Hepatic stellate cell (primary cell): ENCODE measurements at regions not wholly inside any gene's neighbourhood (a gene's known extent, or its start where the extent isn't known, plus 50 kb on each side); places are given as distances from the start of the nearest gene placed in this dataset.

Experiments used
- DNase-seq: peaks from one replicate; pipeline ENCODE4 v3.0.0; 2011; ENCODE audit warnings: low spot score

- DNase-seq: no peak
Observed at GRCh38 chr14:97402279-97402678, 605.1 kb downstream of the VRK1 start.

GRCh38 chr14:97407701-97408407 is 610.7 kb downstream of the VRK1 start:
- DNase-seq: no peak

- DNase-seq: no peak
Observed at GRCh38 chr14:97408503-97408902, 611.3 kb downstream of the VRK1 start.

GRCh38 chr14:97408937-97409815 is 612.0 kb downstream of the VRK1 start:
- no peak for DNase-seq

- DNase-seq: no peak
Observed at GRCh38 chr14:97410667-97411620, 613.8 kb downstream of the VRK1 start.

GRCh38 chr14:97411938-97412612 is 614.9 kb downstream of the VRK1 start:
- DNase-seq: no peak

GRCh38 chr14:97413022-97413539 is 615.9 kb downstream of the VRK1 start:
- DNase-seq: no peak

GRCh38 chr14:97413966-97414717 is 617.0 kb downstream of the VRK1 start:
- no peak for DNase-seq

GRCh38 chr14:97414718-97415098 is 617.5 kb downstream of the VRK1 start:
- no peak for DNase-seq

- DNase-seq: no peak
Observed at GRCh38 chr14:97415907-97416306, 618.7 kb downstream of the VRK1 start.

- no peak for DNase-seq
Observed at GRCh38 chr14:97416550-97416949, 619.4 kb downstream of the VRK1 start.

GRCh38 chr14:97417331-97417730 is 620.1 kb downstream of the VRK1 start:
- no peak for DNase-seq

- no peak for DNase-seq
Observed at GRCh38 chr14:97420211-97420610, 623.0 kb downstream of the VRK1 start.

GRCh38 chr14:97426776-97427175 is 629.6 kb downstream of the VRK1 start:
- DNase-seq: no peak

GRCh38 chr14:97428808-97429440 is 631.7 kb downstream of the VRK1 start:
- DNase-seq: no peak

GRCh38 chr14:97432586-97432985 is 635.4 kb downstream of the VRK1 start:
- DNase-seq: no peak

- no peak for DNase-seq
Observed at GRCh38 chr14:97441740-97442362, 644.7 kb downstream of the VRK1 start.

GRCh38 chr14:97442363-97442762 is 645.2 kb downstream of the VRK1 start:
- DNase-seq: no peak

- no peak for DNase-seq
Observed at GRCh38 chr14:97443412-97443811, 646.2 kb downstream of the VRK1 start.

- DNase-seq: no peak
Observed at GRCh38 chr14:97444248-97444647, 647.1 kb downstream of the VRK1 start.
